Activated naive CD8-positive, alpha-beta T cell treated with anti-CD3 and anti-CD28 coated beads for 36 hours (primary cell): ENCODE measurements at regions not wholly inside any gene's neighbourhood (a gene's known extent, or its start where the extent isn't known, plus 50 kb on each side); places are given as distances from the start of the nearest gene placed in this dataset.

Experiments used
- DNase-seq: peaks from one replicate; pipeline ENCODE4 v3.0.0; 2021
- H3K27ac Mint-ChIP-seq: one replicate; pipeline ENCODE4 v1.8.0; 2022; ENCODE audit warnings: mild to moderate bottlenecking, moderate library complexity, mixed read lengths
- H3K27me3 Mint-ChIP-seq: one replicate; pipeline ENCODE4 v1.8.0; 2022; ENCODE audit warnings: mild to moderate bottlenecking, mixed read lengths
- H3K36me3 Mint-ChIP-seq: one replicate; pipeline ENCODE4 v1.8.0; 2021; ENCODE audit warnings: mild to moderate bottlenecking, mixed read lengths
- H3K4me1 Mint-ChIP-seq: one replicate; pipeline ENCODE4 v1.8.0; 2021; ENCODE audit warnings: mixed read lengths
- H3K4me3 Mint-ChIP-seq: one replicate; pipeline ENCODE4 v1.8.0; 2022; ENCODE audit warnings: mild to moderate bottlenecking, moderate library complexity, mixed read lengths
- H3K9me3 Mint-ChIP-seq: one replicate; pipeline ENCODE4 v1.8.0; 2022; ENCODE audit warnings: mixed read lengths

DNA sequence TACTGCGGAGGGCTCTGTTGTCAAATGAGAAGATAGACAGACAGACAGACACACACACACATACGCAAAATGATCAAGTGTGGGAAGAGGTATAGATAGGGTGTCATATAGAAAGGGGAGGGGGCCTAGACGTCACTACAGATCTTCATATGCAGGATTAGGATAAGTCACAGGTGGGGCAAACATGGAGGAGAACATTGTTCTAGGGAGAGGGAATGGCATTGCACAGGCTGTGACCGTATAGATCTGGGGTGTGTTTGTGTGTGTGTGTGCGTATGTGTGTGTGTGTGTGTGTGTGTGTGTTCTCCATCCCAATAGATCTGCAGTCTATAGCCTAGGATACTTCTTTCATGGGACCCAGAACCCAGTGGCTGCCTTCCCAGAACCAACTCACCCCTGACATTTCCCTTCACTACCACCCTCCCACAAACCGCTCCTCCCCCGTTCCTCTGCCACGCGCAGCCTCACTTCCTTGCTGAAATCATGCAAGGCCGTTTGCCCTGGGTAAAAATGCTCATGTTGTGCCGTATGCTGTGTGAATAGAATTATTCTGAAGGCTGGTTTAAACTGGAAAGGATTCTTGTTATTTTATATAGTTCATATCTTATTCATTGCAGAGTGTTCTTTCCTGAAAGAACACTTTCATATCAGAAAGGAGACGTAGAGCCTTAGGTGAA lies 50.5 kb upstream of the CCL1 start:
- Mint-ChIP-seq H3K27me3 (peaks cover 12% of the 10 kb centered on the region), H3K4me1 (no peaks in the 10 kb centered on the region), H3K27ac (no peak overlapping the region), H3K4me3 (no peak overlapping the region), H3K9me3 (no peaks in the 10 kb centered on the region), H3K36me3 (no peaks in the 10 kb centered on the region)
- no peak for DNase-seq

- DNase-seq = no peak
- H3K27me3 Mint-ChIP-seq = peaks cover 18% of the 10 kb centered on the region
- H3K27ac Mint-ChIP-seq = no peak overlapping the region
- no peaks in the 10 kb centered on the region for H3K36me3 Mint-ChIP-seq
- H3K9me3 Mint-ChIP-seq = no peaks in the 10 kb centered on the region
- H3K4me3 Mint-ChIP-seq = no peak overlapping the region
- H3K4me1 Mint-ChIP-seq = no peaks in the 10 kb centered on the region
Measured at GRCh38 chr17:34412965-34413441, 50.0 kb upstream of the CCL1 start.
